GM12872 (cell line): ENCODE measurements at regions not wholly inside any gene's neighbourhood (a gene's known extent, or its start where the extent isn't known, plus 50 kb on each side); places are given as distances from the start of the nearest gene placed in this dataset.

Experiments used
- CTCF ChIP-seq: IDR thresholded peaks from 3 replicates; pipeline ENCODE4 v1.5.1; 2011; ENCODE audit warnings: low read depth, mild to moderate bottlenecking, low read length, moderate library complexity; ENCODE audit not compliant: insufficient read depth

GRCh38 chr12:90622431-90622830 lies 332.5 kb downstream of the CCER1 start:
- TF ChIP-seq CTCF: no peak

- no peak for TF ChIP-seq CTCF
These were observed 333.0 kb downstream of the CCER1 start for GRCh38 chr12:90621927-90622326.

GRCh38 chr12:90619943-90620342 lies 335.0 kb downstream of the CCER1 start:
- no peak for TF ChIP-seq CTCF

- TF ChIP-seq CTCF: no peak
These were observed 336.4 kb downstream of the CCER1 start for GRCh38 chr12:90618586-90618985.

GRCh38 chr12:90611891-90612290 lies 343.1 kb downstream of the CCER1 start:
- no peak for TF ChIP-seq CTCF

- TF ChIP-seq CTCF: no peak
These were observed 343.9 kb downstream of the CCER1 start for GRCh38 chr12:90611048-90611447.

- TF ChIP-seq CTCF: no peak
These were observed 361.2 kb downstream of the CCER1 start for GRCh38 chr12:90593596-90594295.
